ENCODE measurements at regions not wholly inside any gene's neighbourhood (a gene's known extent, or its start where the extent isn't known, plus 50 kb on each side); places are given as distances from the start of the nearest gene placed in this dataset.

- TF ChIP-seq EGR1 (IDR thresholded peaks at IDR 0.05) (no peak), CREB1 (IDR thresholded peaks at IDR 0.05; ENCODE audit: low read depth) (no peak), USF1 (IDR thresholded peaks at IDR 0.05) (no peak), RAD21 (IDR thresholded peaks at IDR 0.05; ENCODE audit: low read depth) (no peak), EP300 (IDR thresholded peaks at IDR 0.05; ENCODE audit: borderline replicate concordance) (no peak), YY1 (IDR thresholded peaks at IDR 0.05; ENCODE audit: low read depth) (no peak), NFIC (IDR thresholded peaks at IDR 0.05) (no peak), TAF1 (IDR thresholded peaks at IDR 0.05; ENCODE audit: low read depth) (no peak)
Measured at GRCh38 chr7:156071612-156072011, 259.3 kb upstream of the SHH start.

All from Ishikawa (cell line).